ENCODE measurements at regions not wholly inside any gene's neighbourhood (a gene's known extent, or its start where the extent isn't known, plus 50 kb on each side); places are given as distances from the start of the nearest gene placed in this dataset.

DNA sequence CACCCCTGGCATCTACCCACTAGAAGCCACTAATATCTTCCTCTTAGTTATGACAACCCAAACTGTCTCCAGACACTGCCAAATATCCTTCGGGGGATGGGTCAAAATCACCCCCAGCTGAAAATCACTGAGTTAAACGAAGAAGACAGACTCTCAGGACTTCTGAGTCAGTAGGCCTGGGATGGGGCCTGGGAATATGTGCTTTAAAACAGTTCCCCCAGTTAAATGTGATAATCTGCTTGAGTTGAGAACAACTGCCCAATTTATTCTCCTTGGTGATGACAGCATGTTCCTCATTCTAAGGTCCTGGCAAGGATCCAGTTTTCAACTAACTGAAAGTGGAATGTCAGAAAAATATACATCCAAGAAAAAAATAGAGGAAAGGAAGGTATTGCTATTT, 52.4 kb downstream of the CBLL2 start:
- Mint-ChIP-seq H3K36me3 (ENCODE audit: low read depth) (no peaks in the 10 kb centered on the region), H3K27me3 (ENCODE audit: low read depth) (no peaks in the 10 kb centered on the region), H3K4me3 (no peak overlapping the region), H3K27ac (no peak overlapping the region), H3K9me3 (no peaks in the 10 kb centered on the region), H3K4me1 (ENCODE audit: low read depth) (no peaks in the 10 kb centered on the region)
- DNase-seq (ENCODE audit: low spot score) = no peak

DNA sequence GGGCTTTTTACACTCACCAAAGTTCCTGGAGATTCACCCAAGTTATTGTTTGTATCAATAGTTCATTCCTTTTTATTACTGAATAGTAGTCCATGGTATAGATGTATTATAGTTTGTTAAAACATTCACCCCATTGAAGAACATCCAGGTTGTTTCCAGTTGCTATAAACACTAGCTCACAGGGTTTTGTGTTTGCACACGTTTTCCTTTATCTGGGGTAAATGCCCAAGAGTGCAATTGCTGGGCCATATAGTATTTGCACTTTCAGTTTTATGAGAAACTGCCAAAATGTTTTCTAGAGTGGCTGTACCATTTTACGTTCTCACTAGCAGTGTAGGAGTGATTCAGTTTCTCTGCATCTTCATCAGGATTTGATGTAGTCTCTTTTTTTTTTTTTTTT, 57.1 kb downstream of the CBLL2 start:
- H3K27me3 Mint-ChIP-seq (ENCODE audit: low read depth) = no peaks in the 10 kb centered on the region
- no peaks in the 10 kb centered on the region for H3K4me1 Mint-ChIP-seq (ENCODE audit: low read depth)
- H3K4me3 Mint-ChIP-seq = no peak overlapping the region
- DNase-seq (ENCODE audit: low spot score) = no peak
- no peaks in the 10 kb centered on the region for H3K9me3 Mint-ChIP-seq
- H3K36me3 Mint-ChIP-seq (ENCODE audit: low read depth) = no peaks in the 10 kb centered on the region
- no peak overlapping the region for H3K27ac Mint-ChIP-seq

DNA sequence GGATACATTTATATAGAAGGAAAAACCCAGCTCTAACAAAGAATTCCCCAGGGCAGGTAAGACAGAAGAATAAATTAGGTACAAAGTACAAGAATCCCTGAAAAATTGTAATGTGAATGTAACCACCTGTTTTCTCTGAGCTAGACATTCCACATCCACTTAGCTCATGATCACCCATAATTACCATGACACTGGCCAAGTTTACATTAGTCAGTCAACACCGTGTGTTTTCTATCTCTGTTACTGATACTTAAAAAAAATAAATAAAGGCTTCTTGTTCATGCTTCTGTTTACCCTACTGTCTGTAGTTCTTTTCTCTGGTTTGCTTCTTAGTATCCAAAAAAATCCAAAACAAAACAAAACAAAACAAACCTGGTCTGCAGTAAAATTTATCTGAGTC, 66.0 kb downstream of the CBLL2 start:
- Mint-ChIP-seq H3K9me3 (no peaks in the 10 kb centered on the region), H3K27me3 (ENCODE audit: low read depth) (no peaks in the 10 kb centered on the region), H3K4me1 (ENCODE audit: low read depth) (no peaks in the 10 kb centered on the region), H3K4me3 (no peak overlapping the region), H3K27ac (no peak overlapping the region), H3K36me3 (ENCODE audit: low read depth) (no peaks in the 10 kb centered on the region)
- DNase-seq (ENCODE audit: low spot score) = no peak

DNA sequence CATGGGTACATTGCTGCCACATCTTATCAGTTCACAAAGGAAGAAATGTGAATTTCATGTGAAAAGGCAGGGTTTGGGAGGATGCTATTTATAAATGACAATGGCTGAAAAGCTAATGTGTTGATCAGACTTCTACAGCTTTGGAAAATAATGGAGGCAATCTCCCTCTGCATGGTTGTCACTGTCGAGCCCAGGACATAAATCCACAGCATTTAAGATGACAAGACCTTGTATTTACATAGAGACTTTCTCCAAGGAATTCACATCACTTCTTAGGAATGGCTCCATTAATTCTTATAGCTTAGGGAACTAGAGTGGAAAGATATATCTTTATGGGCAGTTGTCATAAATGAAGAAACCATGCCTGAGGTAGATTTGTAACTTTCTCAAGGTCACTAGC, 66.7 kb downstream of the CBLL2 start:
- no peaks in the 10 kb centered on the region for H3K4me1 Mint-ChIP-seq (ENCODE audit: low read depth)
- no peak for DNase-seq (ENCODE audit: low spot score)
- H3K27ac Mint-ChIP-seq = no peak overlapping the region
- no peaks in the 10 kb centered on the region for H3K36me3 Mint-ChIP-seq (ENCODE audit: low read depth)
- H3K9me3 Mint-ChIP-seq = no peaks in the 10 kb centered on the region
- H3K27me3 Mint-ChIP-seq (ENCODE audit: low read depth) = no peaks in the 10 kb centered on the region
- no peak overlapping the region for H3K4me3 Mint-ChIP-seq

DNA sequence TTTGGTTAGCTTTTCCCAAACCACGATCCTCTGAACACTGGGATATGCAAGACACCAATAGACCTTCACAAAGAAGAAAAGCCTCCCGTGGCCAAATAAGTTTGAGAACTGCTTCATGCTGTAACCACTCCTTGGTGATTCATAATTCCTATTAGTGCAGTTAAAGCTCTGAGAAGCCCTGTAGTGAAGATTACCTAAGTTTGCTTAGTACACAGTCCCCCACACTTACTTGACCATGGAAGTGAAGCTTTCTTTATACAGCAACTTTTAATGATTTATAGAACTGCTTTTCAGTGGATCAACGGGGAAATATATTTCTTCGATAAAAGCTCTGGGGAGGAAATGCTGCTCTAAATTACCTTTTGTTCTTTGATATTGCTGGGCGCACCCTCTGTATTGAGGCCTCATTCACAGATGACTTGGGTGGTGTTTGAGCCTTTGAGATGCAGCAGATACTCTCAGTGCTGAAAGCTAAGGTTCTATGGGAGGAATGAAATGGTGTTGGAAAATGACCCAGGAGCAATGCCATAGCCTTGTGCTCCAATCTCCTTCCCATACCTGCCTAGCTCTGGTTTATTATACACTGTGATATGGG, 67.4 kb downstream of the CBLL2 start:
- no peaks in the 10 kb centered on the region for H3K4me1 Mint-ChIP-seq (ENCODE audit: low read depth)
- no peak overlapping the region for H3K4me3 Mint-ChIP-seq
- no peaks in the 10 kb centered on the region for H3K9me3 Mint-ChIP-seq
- DNase-seq (ENCODE audit: low spot score) = no peak
- H3K27ac Mint-ChIP-seq = no peak overlapping the region
- no peaks in the 10 kb centered on the region for H3K27me3 Mint-ChIP-seq (ENCODE audit: low read depth)
- no peaks in the 10 kb centered on the region for H3K36me3 Mint-ChIP-seq (ENCODE audit: low read depth)

DNA sequence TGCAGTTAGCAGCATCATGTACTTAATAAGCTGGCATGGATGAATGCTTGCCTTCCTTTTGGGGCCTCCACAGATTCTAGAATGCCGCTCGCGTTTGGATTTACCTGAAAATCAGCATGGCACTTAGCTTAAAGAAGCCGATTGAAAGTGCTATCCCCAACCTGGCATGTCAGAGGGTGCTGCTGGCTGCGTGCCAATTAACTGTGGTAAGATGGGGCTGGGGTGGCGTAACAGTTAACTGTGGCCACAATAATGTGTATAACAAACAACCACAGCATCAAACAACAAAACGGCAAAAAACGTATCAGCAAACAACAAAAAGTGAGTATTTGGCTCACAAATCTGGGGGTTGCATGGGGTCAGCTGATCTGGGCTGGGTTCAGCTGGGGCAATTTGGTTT, 70.5 kb downstream of the CBLL2 start:
- Mint-ChIP-seq H3K9me3 (no peaks in the 10 kb centered on the region), H3K36me3 (ENCODE audit: low read depth) (no peaks in the 10 kb centered on the region), H3K27ac (no peak overlapping the region), H3K27me3 (ENCODE audit: low read depth) (no peaks in the 10 kb centered on the region), H3K4me1 (ENCODE audit: low read depth) (no peaks in the 10 kb centered on the region), H3K4me3 (no peak overlapping the region)
- no peak for DNase-seq (ENCODE audit: low spot score)

DNA sequence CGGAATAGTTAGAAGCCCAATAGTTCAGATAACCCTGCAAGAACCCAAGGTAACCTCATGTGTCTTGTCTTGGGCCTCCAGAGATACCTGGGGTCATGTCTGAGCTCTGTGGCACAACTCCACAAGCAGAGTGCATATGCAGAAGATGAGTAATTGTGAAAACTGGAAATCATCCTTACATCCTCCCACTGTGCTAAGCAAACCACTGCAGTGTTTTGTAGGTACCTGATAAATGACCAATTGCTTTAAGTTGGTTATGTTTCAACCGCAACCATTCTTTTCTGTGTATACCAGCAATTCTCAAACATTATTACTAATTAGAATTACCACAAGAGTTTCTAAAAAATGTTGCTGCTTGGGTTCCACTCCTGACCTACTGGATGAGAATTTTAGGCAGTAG, 73.2 kb downstream of the CBLL2 start:
- Mint-ChIP-seq H3K36me3 (ENCODE audit: low read depth) (no peaks in the 10 kb centered on the region), H3K27me3 (ENCODE audit: low read depth) (no peaks in the 10 kb centered on the region), H3K9me3 (no peaks in the 10 kb centered on the region), H3K4me3 (no peak overlapping the region), H3K27ac (no peak overlapping the region), H3K4me1 (ENCODE audit: low read depth) (no peaks in the 10 kb centered on the region)
- DNase-seq (ENCODE audit: low spot score) = no peak

DNA sequence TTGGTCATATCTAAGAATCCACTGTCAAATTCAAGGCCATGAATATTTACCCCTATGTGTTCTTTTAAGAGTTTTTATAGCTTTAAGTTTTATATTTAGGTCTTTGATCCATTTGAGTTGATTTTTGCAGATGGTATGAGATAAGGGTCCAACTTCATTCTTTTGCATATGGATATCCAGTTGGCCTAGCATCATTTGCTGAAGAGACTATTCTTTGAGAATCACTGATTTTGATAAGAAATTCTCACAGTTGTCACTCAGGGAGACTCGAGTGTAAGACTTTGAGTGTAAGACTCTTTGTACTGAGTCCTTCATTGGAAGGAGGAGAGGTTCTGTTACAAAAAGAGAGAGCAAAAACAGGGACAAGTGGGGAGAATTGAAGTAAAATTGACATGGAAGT, 74.8 kb downstream of the CBLL2 start:
- no peaks in the 10 kb centered on the region for H3K4me1 Mint-ChIP-seq (ENCODE audit: low read depth)
- DNase-seq (ENCODE audit: low spot score) = no peak
- H3K4me3 Mint-ChIP-seq = no peak overlapping the region
- no peaks in the 10 kb centered on the region for H3K27me3 Mint-ChIP-seq (ENCODE audit: low read depth)
- no peaks in the 10 kb centered on the region for H3K36me3 Mint-ChIP-seq (ENCODE audit: low read depth)
- no peaks in the 10 kb centered on the region for H3K9me3 Mint-ChIP-seq
- H3K27ac Mint-ChIP-seq = no peak overlapping the region

DNA sequence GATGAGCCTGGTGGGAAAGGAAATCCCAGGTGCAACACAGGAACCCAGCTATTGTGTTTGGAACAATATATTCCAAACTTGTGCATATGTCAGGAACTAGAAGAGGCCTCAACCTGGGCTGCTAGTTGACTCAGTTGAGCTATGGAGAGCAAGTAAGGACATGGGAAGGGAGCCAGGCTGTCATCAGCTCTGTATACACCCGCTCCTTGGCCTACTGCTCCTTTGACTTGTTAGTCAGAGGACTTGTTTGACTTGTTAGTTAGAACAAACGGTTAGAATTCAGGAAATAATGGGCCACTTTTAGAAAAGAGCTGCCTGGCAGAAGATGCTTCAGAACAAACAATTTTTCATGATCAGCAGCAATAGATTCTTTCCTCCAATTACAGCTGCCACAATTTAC, 76.4 kb downstream of the CBLL2 start:
- H3K4me3 Mint-ChIP-seq = no peak overlapping the region
- no peaks in the 10 kb centered on the region for H3K4me1 Mint-ChIP-seq (ENCODE audit: low read depth)
- H3K9me3 Mint-ChIP-seq = no peaks in the 10 kb centered on the region
- H3K27me3 Mint-ChIP-seq (ENCODE audit: low read depth) = no peaks in the 10 kb centered on the region
- no peak for DNase-seq (ENCODE audit: low spot score)
- H3K27ac Mint-ChIP-seq = no peak overlapping the region
- H3K36me3 Mint-ChIP-seq (ENCODE audit: low read depth) = no peaks in the 10 kb centered on the region

DNA sequence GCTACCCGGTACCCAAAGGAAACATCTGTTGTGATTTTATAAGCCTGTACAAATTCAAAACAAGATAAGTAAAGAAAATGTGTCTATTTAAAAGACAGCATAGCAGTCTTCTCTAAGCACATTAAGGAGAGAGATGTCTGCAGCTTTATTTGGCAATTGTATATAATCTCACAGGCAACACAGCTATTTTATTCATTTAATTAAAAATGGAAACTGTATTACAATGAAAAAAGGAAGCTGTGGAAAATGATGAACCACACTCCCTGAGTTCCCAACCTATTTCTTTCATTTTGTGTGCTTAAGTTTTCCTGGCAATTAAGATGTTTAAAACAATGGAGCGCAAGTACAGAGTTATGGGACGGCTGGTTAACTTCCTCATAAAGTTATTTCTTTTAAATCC, 78.4 kb downstream of the CBLL2 start:
- no peaks in the 10 kb centered on the region for H3K36me3 Mint-ChIP-seq (ENCODE audit: low read depth)
- H3K9me3 Mint-ChIP-seq = no peaks in the 10 kb centered on the region
- H3K4me1 Mint-ChIP-seq (ENCODE audit: low read depth) = no peaks in the 10 kb centered on the region
- no peaks in the 10 kb centered on the region for H3K27me3 Mint-ChIP-seq (ENCODE audit: low read depth)
- no peak overlapping the region for H3K27ac Mint-ChIP-seq
- H3K4me3 Mint-ChIP-seq = no peak overlapping the region
- DNase-seq (ENCODE audit: low spot score) = no peak

DNA sequence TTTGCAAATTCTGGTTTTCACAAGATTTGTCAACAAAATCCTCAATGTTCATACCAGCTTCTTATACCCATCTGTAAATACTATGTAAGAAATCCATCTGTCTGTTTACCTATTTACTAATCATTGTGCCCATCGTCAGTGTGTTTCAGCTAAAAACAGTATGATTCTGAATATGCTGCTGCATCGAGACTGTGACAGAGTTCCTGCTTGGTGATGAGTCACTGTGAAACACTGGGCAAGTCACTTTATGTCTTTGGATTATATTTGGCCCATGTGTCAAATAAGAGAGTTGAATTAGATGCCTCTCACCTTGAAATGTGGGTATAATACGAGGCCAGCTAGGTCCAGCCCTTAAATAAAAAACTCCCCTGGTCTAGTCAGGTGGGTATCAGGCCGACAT, 79.3 kb downstream of the CBLL2 start:
- H3K36me3 Mint-ChIP-seq (ENCODE audit: low read depth) = no peaks in the 10 kb centered on the region
- H3K4me1 Mint-ChIP-seq (ENCODE audit: low read depth) = no peaks in the 10 kb centered on the region
- H3K9me3 Mint-ChIP-seq = no peaks in the 10 kb centered on the region
- no peaks in the 10 kb centered on the region for H3K27me3 Mint-ChIP-seq (ENCODE audit: low read depth)
- no peak overlapping the region for H3K4me3 Mint-ChIP-seq
- DNase-seq (ENCODE audit: low spot score) = no peak
- H3K27ac Mint-ChIP-seq = no peak overlapping the region

DNA sequence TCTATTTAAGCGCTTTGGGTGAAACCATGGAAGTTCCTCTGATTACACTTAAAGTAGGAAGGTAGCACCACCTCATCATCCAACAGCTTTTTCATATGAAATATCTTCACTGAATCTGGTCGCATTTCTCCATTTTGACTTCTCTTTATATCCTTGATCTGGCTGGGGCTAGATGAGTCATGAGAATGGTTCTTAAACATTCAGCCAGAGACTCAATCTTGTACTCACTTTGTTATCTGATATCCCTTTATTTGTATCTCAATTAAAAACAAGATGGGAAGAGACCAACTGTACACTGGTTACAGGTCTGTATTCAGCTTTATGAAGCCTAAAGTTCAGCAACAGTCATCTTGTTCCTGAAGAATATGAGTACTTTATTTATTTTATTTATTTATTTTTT, 84.9 kb downstream of the CBLL2 start:
- DNase-seq (ENCODE audit: low spot score) = no peak
- H3K4me1 Mint-ChIP-seq (ENCODE audit: low read depth) = no peaks in the 10 kb centered on the region

DNA sequence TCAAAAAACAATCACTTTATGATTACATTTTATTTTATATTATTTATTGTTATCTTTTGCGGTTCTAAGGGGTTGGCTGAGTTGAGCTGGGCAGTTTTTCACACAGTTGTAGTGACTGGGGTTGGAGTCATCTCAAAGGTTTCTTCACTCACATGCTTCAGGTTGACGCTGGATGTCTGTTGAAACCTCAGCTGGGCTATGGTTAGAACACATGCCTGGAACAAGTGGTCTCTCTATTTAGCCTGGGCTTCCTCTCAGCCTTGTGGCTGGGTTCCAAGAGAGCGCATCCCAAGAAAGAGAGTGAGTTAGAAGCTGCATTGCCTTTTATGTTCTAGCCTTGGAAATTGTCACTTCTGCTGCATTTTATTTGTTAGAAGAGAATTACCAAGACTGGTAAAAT, 87.4 kb downstream of the CBLL2 start:
- Mint-ChIP-seq H3K27me3 (ENCODE audit: low read depth) (no peaks in the 10 kb centered on the region), H3K36me3 (ENCODE audit: low read depth) (no peaks in the 10 kb centered on the region), H3K4me1 (ENCODE audit: low read depth) (no peaks in the 10 kb centered on the region), H3K9me3 (no peaks in the 10 kb centered on the region), H3K27ac (no peak overlapping the region), H3K4me3 (no peak overlapping the region)
- no peak for DNase-seq (ENCODE audit: low spot score)

More for the DNA sequence above, 84.9 kb downstream of the CBLL2 start:
- no peaks in the 10 kb centered on the region for H3K36me3 Mint-ChIP-seq (ENCODE audit: low read depth)
- no peaks in the 10 kb centered on the region for H3K27me3 Mint-ChIP-seq (ENCODE audit: low read depth)
- H3K4me3 Mint-ChIP-seq = no peak overlapping the region
- H3K27ac Mint-ChIP-seq = no peak overlapping the region
- no peaks in the 10 kb centered on the region for H3K9me3 Mint-ChIP-seq

DNA sequence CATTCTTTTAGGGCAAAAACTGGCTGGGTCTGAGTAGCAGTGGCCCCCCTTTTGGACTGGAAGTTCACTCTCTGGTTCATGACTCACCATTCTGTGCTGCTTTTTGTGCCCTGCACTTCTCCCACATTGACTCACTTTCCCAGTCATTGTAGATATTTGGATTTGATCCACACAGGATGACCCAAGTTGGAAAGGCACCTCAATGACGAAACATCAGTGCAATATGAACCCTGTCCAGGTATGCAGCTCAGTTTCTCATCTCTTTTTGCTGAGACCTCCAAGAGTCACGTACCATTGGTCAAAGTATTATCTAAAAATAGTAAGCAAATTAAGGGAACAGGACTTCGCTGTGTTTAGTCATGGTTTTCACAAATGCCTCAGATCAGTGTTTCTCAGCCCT, 92.7 kb downstream of the CBLL2 start:
- Mint-ChIP-seq H3K4me3 (no peak overlapping the region), H3K4me1 (ENCODE audit: low read depth) (no peaks in the 10 kb centered on the region), H3K27ac (no peak overlapping the region), H3K27me3 (ENCODE audit: low read depth) (no peaks in the 10 kb centered on the region), H3K9me3 (no peaks in the 10 kb centered on the region), H3K36me3 (ENCODE audit: low read depth) (no peaks in the 10 kb centered on the region)
- DNase-seq (ENCODE audit: low spot score) = no peak

DNA sequence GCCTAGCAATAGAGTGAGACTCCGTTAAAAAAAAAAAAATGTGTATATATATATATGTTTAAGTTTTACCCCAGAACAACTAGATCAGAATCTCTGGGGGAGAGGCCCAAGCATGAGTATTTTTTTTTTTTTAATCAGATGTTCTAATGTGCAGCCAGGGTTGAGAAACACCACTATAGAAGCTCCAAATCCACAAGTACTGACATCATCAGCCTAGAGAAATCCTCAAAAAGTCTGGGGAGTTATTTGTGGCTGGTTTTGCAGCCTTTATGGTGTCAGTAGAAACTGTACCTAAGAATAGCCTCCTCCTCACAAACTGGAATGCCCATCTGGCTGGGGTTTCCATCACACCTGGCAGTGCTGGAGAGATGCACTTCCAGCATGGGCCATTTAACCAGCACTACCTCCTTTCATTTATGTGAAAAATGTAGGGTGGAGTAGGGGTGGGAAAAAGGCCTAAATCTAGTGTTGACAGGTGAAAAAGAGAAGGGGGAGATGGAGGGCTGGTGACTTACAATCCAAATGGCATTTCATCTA, 93.5 kb downstream of the CBLL2 start:
- DNase-seq (ENCODE audit: low spot score) = no peak
- Mint-ChIP-seq H3K9me3 (no peaks in the 10 kb centered on the region), H3K4me1 (ENCODE audit: low read depth) (no peaks in the 10 kb centered on the region), H3K27me3 (ENCODE audit: low read depth) (no peaks in the 10 kb centered on the region), H3K36me3 (ENCODE audit: low read depth) (no peaks in the 10 kb centered on the region), H3K4me3 (no peak overlapping the region), H3K27ac (no peak overlapping the region)

Data from T-helper 2 cell treated with Interferon-gamma antibody and Interleukin-4, amounts not matched to agents 5 μg/mL and 100 μg/mL, for 36 hours (primary cell).